HCT116 (cell line): ENCODE measurements at regions not wholly inside any gene's neighbourhood (a gene's known extent, or its start where the extent isn't known, plus 50 kb on each side); places are given as distances from the start of the nearest gene placed in this dataset.

ENCODE experiments used
- ATAC-seq: fragments of 200-7000 bp; cut with Tn5 transposase; 2 replicates; pipeline ENCODE4 v1.9.1; 2020; ENCODE audit warnings: mild to moderate bottlenecking, moderate library complexity
- BruUV-seq: library from RNA; stranded (reverse); fragments of 400-500 nt; replicated peaks from 2 replicates; lab custom pipeline; 2021; lab: Mats Ljungman, UMichigan
- CTCF ChIA-PET: fragments of 300-600 bp; sonication (Branson Sonifier 250); formaldehyde crosslinking; loops from one replicate; lab custom pipeline; 2021; ENCODE audit warnings: antibody characterized with exemption; lab: Charles Lee
- POLR2A ChIA-PET: fragments of 300-600, 350-600 bp; sonication (Branson Sonifier 250); formaldehyde crosslinking; loops from one replicate; lab custom pipeline; 2021; ENCODE audit warnings: antibody characterized with exemption; lab: Charles Lee
- RAD21 ChIA-PET, 2 experiments: fragments of 300-600 bp; sonication (Branson Sonifier 250); formaldehyde crosslinking; loops; one replicate each; lab custom pipeline; 2023; ENCODE audit warnings: low total read pairs in 2 of 2; ENCODE audit not compliant: uncharacterized antibody in 2 of 2, unreplicated experiment in 2 of 2, low non-redundant PET in 1 of 2; lab: Charles Lee
- DNase-seq: peaks from one replicate; pipeline ENCODE4 v3.0.0-alpha.2; 2010; ENCODE audit warnings: low read depth, low spot score
- H2AFZ ChIP-seq: fragments of 200-600 bp; shearing (Covaris generic), sonication (generic); 2 replicates; pipeline ENCODE4 v1.6.1; 2017; ENCODE audit warnings: low read depth, mixed run types, mixed read lengths, antibody characterized with exemption, low read length; ENCODE audit not compliant: poor library complexity, severe bottlenecking
- H3K27ac ChIP-seq: 2 replicates; pipeline ENCODE4 v1.5.1; 2012; ENCODE audit warnings: low read depth, low read length
- H3K27me3 ChIP-seq: fragments of 200-600 bp; sonication (generic); 2 replicates; pipeline ENCODE4 v1.6.1; 2016; ENCODE audit warnings: mixed run types, low read length, mixed read lengths; ENCODE audit not compliant: insufficient read depth
- H3K36me3 ChIP-seq, 2 experiments: fragments of 200-500 bp in 1 of 2; fragments of 200-600 bp in 1 of 2; sonication (Bioruptor generic) in 1 of 2; sonication (generic) in 1 of 2; 2 replicates each; pipeline versions ENCODE4 v1.5.1 to v1.6.1; 2014 to 2016; ENCODE audit warnings: low read length in 2 of 2, inconsistent platforms in 1 of 2, mixed read lengths in 1 of 2, mixed run types in 1 of 2; ENCODE audit not compliant: insufficient read depth in 2 of 2, control insufficient read depth in 1 of 2
- H3K4me1 ChIP-seq, 2 experiments: fragments of 200-600 bp in 1 of 2; sonication (generic) in 1 of 2; 2 replicates each; pipeline versions ENCODE4 v1.5.1 to v1.6.1; 2012 to 2017; ENCODE audit warnings: low read length in 2 of 2, inconsistent platforms in 1 of 2, mild to moderate bottlenecking in 1 of 2, mixed read lengths in 1 of 2, mixed run types in 1 of 2, moderate library complexity in 1 of 2; ENCODE audit not compliant: insufficient read depth in 2 of 2, control insufficient read depth in 1 of 2
- H3K4me2 ChIP-seq: fragments of 200-600 bp; sonication (generic); 2 replicates; pipeline ENCODE4 v1.6.1; 2017; ENCODE audit warnings: mixed run types, low read length, mixed read lengths
- H3K4me3 ChIP-seq, 2 experiments: fragments of 200-600 bp in 1 of 2; sonication (generic) in 1 of 2; replicated peaks in 1 of 2; 2 replicates each; pipeline ENCODE4 v1.5.1; 2011 to 2016; ENCODE audit warnings: low read length in 2 of 2, control low read depth in 1 of 2, low read depth in 1 of 2, mild to moderate bottlenecking in 1 of 2, mixed read lengths in 1 of 2, mixed run types in 1 of 2
- H3K79me2 ChIP-seq: fragments of 200-600 bp; sonication (generic); 2 replicates; pipeline ENCODE4 v1.6.1; 2017; ENCODE audit warnings: mild to moderate bottlenecking, mixed run types, low read length, moderate library complexity, mixed read lengths; ENCODE audit not compliant: insufficient read depth
- H3K9ac ChIP-seq: fragments of 200-600 bp; sonication (generic); 2 replicates; pipeline ENCODE4 v1.6.1; 2016; ENCODE audit warnings: low read length, mixed read lengths
- H3K9me2 ChIP-seq: fragments of 200-600 bp; sonication (generic), shearing (Covaris generic); 2 replicates; pipeline ENCODE4 v1.6.1; 2017; ENCODE audit warnings: mixed run types, mild to moderate bottlenecking, moderate library complexity; ENCODE audit not compliant: insufficient read depth
- H3K9me3 ChIP-seq, 2 experiments: fragments of 200-500 bp in 1 of 2; fragments of 200-600 bp in 1 of 2; sonication (Bioruptor generic) in 1 of 2; sonication (generic) in 1 of 2; 2 replicates each; pipeline ENCODE4 v1.6.1; 2014 to 2017; ENCODE audit warnings: low read length in 2 of 2, mixed read lengths in 2 of 2, inconsistent platforms in 1 of 2, low read depth in 1 of 2, mild to moderate bottlenecking in 1 of 2, mixed run types in 1 of 2, moderate library complexity in 1 of 2; ENCODE audit not compliant: control insufficient read depth in 1 of 2, insufficient read depth in 1 of 2
- H4K20me1 ChIP-seq: fragments of 200-600 bp; sonication (generic), shearing (Covaris generic); 2 replicates; pipeline ENCODE4 v1.6.1; 2017; ENCODE audit warnings: mixed run types, mild to moderate bottlenecking, moderate library complexity; ENCODE audit not compliant: insufficient read depth
- CTCF ChIP-seq, 3 experiments: fragments of 200-600 bp in 1 of 3; sonication (generic) in 1 of 3; IDR thresholded peaks in 2 of 3; conservative IDR thresholded peaks in 1 of 3; 2 replicates each; pipeline ENCODE4 v1.5.1; 2012 to 2017; ENCODE audit warnings: low read depth in 2 of 3, low read length in 2 of 3, antibody characterized with exemption in 1 of 3, borderline replicate concordance in 1 of 3, control low read depth in 1 of 3, mild to moderate bottlenecking in 1 of 3, mixed read lengths in 1 of 3, mixed run types in 1 of 3, moderate library complexity in 1 of 3; ENCODE audit not compliant: insufficient read depth in 1 of 3
- ELF1 ChIP-seq: IDR thresholded peaks from 2 replicates; pipeline ENCODE4 v1.6.1; 2012; ENCODE audit warnings: low read depth, borderline replicate concordance
- JUND ChIP-seq: IDR thresholded peaks from 2 replicates; pipeline ENCODE4 v1.6.1; 2012
- POLR2A ChIP-seq: IDR thresholded peaks from 2 replicates; pipeline ENCODE4 v1.7.0; 2011; ENCODE audit warnings: borderline replicate concordance; ENCODE audit not compliant: insufficient read depth, insufficient read length; ENCODE audit errors: extremely low read depth
- POLR2AphosphoS5 ChIP-seq: IDR thresholded peaks from 2 replicates; pipeline ENCODE4 v1.6.1; 2011; ENCODE audit warnings: mild to moderate bottlenecking, low read depth, low read length, moderate library complexity
- RAD21 ChIP-seq: IDR thresholded peaks from 2 replicates; pipeline ENCODE4 v1.6.1; 2012; ENCODE audit warnings: low read depth, mild to moderate bottlenecking
- SRF ChIP-seq: IDR thresholded peaks from 2 replicates; pipeline ENCODE4 v1.6.1; 2012; ENCODE audit warnings: low read depth
- TCF7L2 ChIP-seq: IDR thresholded peaks from 2 replicates; pipeline ENCODE4 v1.7.0; 2011; ENCODE audit warnings: borderline replicate concordance, inconsistent platforms; ENCODE audit not compliant: insufficient read depth, insufficient read length; ENCODE audit errors: extremely low read depth
- YY1 ChIP-seq: IDR thresholded peaks from 2 replicates; pipeline ENCODE4 v1.6.1; 2011; ENCODE audit warnings: low read length, low read depth, moderate library complexity, mild to moderate bottlenecking; ENCODE audit not compliant: insufficient replicate concordance; ENCODE audit errors: extremely low read depth
- ZBTB33 ChIP-seq: IDR thresholded peaks from 2 replicates; pipeline ENCODE4 v1.6.1; 2011; ENCODE audit warnings: mild to moderate bottlenecking, low read length, moderate library complexity; ENCODE audit not compliant: insufficient replicate concordance; ENCODE audit errors: extremely low read depth
- ZFX ChIP-seq: fragments of 450-650 bp; IDR thresholded peaks from 2 replicates; pipeline ENCODE4 v1.6.1; 2017
- ZNF274 ChIP-seq: fragments of 200-500 bp; sonication (Bioruptor generic); IDR thresholded peaks from 2 replicates; pipeline ENCODE4 v1.6.1; 2014; ENCODE audit warnings: mild to moderate bottlenecking, low read depth, low read length, inconsistent platforms
- intact Hi-C: fragments of 100-400 bp; cut with micrococcal nuclease; formaldehyde crosslinking; loops from 2 replicates; pipeline ENCODE4 v1.10.0; 2022
- TF ChIP-seq, protein P1 (sequence below): IDR thresholded peaks from 2 replicates; pipeline ENCODE4 v1.6.1; 2012
- TF ChIP-seq, protein P2 (sequence below): IDR thresholded peaks from 2 replicates; pipeline ENCODE4 v1.6.1; 2012; ENCODE audit warnings: low read depth

GRCh38 chr15:39016706-39017105 lies 452.1 kb upstream of the RASGRP1 start:
- DNase-seq, result no peak
- no peak overlapping the region for H2AFZ ChIP-seq

More at GRCh38 chr15:39016706-39017105, 452.1 kb upstream of the RASGRP1 start:
- Histone ChIP-seq H3K27me3 (peaks cover 20% of the 10 kb centered on the region), H3K4me1 (no peaks in the 10 kb centered on the region), H3K4me2 (no peak overlapping the region), H3K27ac (no peak overlapping the region), H3K79me2 (no peaks in the 10 kb centered on the region), H3K9me3 (no peaks in the 10 kb centered on the region), H4K20me1 (no peaks in the 10 kb centered on the region), H3K9ac (no peak overlapping the region), H3K4me3 (no peak overlapping the region), H3K36me3 (no peaks in the 10 kb centered on the region), H3K9me2 (no peaks in the 10 kb centered on the region)
- ATAC-seq, result no peak
- RAD21 ChIA-PET, result no interaction called here
- BruUV-seq, result no TSS peak
- TF ChIP-seq RAD21 (no peak), TCF7L2 (no peak), SRF (no peak), YY1 (no peak), ZNF274 (no peak), ELF1 (no peak), POLR2A (no peak), ZFX (no peak), ZBTB33 (no peak), CTCF (IDR thresholded peaks at IDR 0.05 in 2 of 3, conservative IDR thresholded peaks at IDR 0.05 in 1 of 3; ENCODE audit: borderline replicate concordance in 1 of 3, insufficient read depth in 1 of 3, low read depth in 2 of 3, low read length in 2 of 3) (no peak), JUND (no peak), POLR2AphosphoS5 (no peak)
- TF ChIP-seq, protein P1, sequence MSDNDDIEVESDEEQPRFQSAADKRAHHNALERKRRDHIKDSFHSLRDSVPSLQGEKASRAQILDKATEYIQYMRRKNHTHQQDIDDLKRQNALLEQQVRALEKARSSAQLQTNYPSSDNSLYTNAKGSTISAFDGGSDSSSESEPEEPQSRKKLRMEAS, result no peak
- TF ChIP-seq, protein P2, sequence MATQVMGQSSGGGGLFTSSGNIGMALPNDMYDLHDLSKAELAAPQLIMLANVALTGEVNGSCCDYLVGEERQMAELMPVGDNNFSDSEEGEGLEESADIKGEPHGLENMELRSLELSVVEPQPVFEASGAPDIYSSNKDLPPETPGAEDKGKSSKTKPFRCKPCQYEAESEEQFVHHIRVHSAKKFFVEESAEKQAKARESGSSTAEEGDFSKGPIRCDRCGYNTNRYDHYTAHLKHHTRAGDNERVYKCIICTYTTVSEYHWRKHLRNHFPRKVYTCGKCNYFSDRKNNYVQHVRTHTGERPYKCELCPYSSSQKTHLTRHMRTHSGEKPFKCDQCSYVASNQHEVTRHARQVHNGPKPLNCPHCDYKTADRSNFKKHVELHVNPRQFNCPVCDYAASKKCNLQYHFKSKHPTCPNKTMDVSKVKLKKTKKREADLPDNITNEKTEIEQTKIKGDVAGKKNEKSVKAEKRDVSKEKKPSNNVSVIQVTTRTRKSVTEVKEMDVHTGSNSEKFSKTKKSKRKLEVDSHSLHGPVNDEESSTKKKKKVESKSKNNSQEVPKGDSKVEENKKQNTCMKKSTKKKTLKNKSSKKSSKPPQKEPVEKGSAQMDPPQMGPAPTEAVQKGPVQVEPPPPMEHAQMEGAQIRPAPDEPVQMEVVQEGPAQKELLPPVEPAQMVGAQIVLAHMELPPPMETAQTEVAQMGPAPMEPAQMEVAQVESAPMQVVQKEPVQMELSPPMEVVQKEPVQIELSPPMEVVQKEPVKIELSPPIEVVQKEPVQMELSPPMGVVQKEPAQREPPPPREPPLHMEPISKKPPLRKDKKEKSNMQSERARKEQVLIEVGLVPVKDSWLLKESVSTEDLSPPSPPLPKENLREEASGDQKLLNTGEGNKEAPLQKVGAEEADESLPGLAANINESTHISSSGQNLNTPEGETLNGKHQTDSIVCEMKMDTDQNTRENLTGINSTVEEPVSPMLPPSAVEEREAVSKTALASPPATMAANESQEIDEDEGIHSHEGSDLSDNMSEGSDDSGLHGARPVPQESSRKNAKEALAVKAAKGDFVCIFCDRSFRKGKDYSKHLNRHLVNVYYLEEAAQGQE, result no peak
- CTCF ChIA-PET, result no interaction called here
- intact Hi-C loops, result no loop called here
- POLR2A ChIA-PET, result no interaction called here
